ENCODE measurements at regions not wholly inside any gene's neighbourhood (a gene's known extent, or its start where the extent isn't known, plus 50 kb on each side); places are given as distances from the start of the nearest gene placed in this dataset.

GRCh38 chr11:70711095-70711910 is 313.0 kb downstream of the CTTN start:
- TF ChIP-seq, protein P1, sequence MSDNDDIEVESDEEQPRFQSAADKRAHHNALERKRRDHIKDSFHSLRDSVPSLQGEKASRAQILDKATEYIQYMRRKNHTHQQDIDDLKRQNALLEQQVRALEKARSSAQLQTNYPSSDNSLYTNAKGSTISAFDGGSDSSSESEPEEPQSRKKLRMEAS (IDR thresholded peaks at IDR 0.05) = no peak
- TF ChIP-seq GABPA (IDR thresholded peaks at IDR 0.05 in 1 of 2, conservative IDR thresholded peaks at IDR 0.05 in 1 of 2) (no peak), REST (IDR thresholded peaks at IDR 0.05) (no peak), HNF4A (conservative IDR thresholded peaks at IDR 0.05) (no peak), RXRA (IDR thresholded peaks at IDR 0.05) (no peak), EGR1 (IDR thresholded peaks at IDR 0.05; ENCODE audit: low read depth in 2 of 2) (no peak), RAD21 (IDR thresholded peaks at IDR 0.05) (no peak), TAF1 (conservative IDR thresholded peaks at IDR 0.05) (no peak), JUND (IDR thresholded peaks at IDR 0.05) (no peak), FOXA1 (IDR thresholded peaks at IDR 0.05) (no peak)
- Histone ChIP-seq H3K9ac (ENCODE audit: low read depth in 1 of 2, low read length in 2 of 2) (no peak overlapping the region), H3K4me1 (ENCODE audit: control insufficient read depth in 4 of 4, insufficient read depth in 4 of 4, low read length in 3 of 4) (no peaks in the 10 kb centered on the region), H3K4me3 (ENCODE audit: low read depth in 1 of 3, low read length in 3 of 3) (no peak overlapping the region), H3K27ac (ENCODE audit: low read depth in 1 of 2, low read length in 2 of 2) (no peak overlapping the region), H3K36me3 (ENCODE audit: control insufficient read depth in 4 of 4, insufficient read depth in 3 of 4, low read depth in 1 of 4, low read length in 3 of 4) (peaks cover 0 to 2% (median 0%) of the 10 kb centered on the region in 4 donors), H3K27me3 (ENCODE audit: control insufficient read depth in 4 of 4, insufficient read depth in 4 of 4, low read length in 3 of 4) (no peaks in the 10 kb centered on the region), H3K9me3 (ENCODE audit: control insufficient read depth in 4 of 4, low read length in 3 of 4) (no peaks in the 10 kb centered on the region)
- DNase-seq (ENCODE audit: low spot score) = no peak
- WGBS = 90% methylated on average over 30 of the region's 30 CpGs

DNA sequence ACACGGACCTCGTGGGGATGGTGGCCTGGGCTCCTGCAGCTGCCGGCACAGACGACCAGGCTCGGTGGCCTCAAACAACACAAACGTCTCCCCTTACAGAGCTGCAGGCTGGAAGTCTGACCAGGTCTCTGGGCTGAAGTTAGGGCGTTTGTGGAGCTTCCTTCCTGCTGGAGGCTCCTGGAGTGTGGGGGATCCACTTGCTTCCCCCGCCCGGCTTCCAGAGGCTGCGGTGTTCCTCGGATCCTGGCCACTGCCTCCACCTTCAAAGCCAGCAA is 313.5 kb downstream of the CTTN start:
- no peak overlapping the region for H3K4me3 ChIP-seq (ENCODE audit: low read depth in 1 of 3, low read length in 3 of 3)
- H3K27ac ChIP-seq (ENCODE audit: low read depth in 1 of 2, low read length in 2 of 2) = no peak overlapping the region
- H3K9ac ChIP-seq (ENCODE audit: low read depth in 1 of 2, low read length in 2 of 2) = no peak overlapping the region
- H3K36me3 ChIP-seq (ENCODE audit: control insufficient read depth in 4 of 4, insufficient read depth in 3 of 4, low read depth in 1 of 4, low read length in 3 of 4) = peaks cover 0 to 2% (median 0%) of the 10 kb centered on the region in 4 donors
- H3K9me3 ChIP-seq (ENCODE audit: control insufficient read depth in 4 of 4, low read length in 3 of 4) = no peaks in the 10 kb centered on the region
- no peaks in the 10 kb centered on the region for H3K4me1 ChIP-seq (ENCODE audit: control insufficient read depth in 4 of 4, insufficient read depth in 4 of 4, low read length in 3 of 4)
- no peak for TF ChIP-seq NR2F2 (IDR thresholded peaks at IDR 0.05)
- TF ChIP-seq, protein P2, sequence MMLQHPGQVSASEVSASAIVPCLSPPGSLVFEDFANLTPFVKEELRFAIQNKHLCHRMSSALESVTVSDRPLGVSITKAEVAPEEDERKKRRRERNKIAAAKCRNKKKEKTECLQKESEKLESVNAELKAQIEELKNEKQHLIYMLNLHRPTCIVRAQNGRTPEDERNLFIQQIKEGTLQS (IDR thresholded peaks at IDR 0.05) = no peak
- TF ChIP-seq REST (IDR thresholded peaks at IDR 0.05) = no peak
- TF ChIP-seq, protein P3, sequence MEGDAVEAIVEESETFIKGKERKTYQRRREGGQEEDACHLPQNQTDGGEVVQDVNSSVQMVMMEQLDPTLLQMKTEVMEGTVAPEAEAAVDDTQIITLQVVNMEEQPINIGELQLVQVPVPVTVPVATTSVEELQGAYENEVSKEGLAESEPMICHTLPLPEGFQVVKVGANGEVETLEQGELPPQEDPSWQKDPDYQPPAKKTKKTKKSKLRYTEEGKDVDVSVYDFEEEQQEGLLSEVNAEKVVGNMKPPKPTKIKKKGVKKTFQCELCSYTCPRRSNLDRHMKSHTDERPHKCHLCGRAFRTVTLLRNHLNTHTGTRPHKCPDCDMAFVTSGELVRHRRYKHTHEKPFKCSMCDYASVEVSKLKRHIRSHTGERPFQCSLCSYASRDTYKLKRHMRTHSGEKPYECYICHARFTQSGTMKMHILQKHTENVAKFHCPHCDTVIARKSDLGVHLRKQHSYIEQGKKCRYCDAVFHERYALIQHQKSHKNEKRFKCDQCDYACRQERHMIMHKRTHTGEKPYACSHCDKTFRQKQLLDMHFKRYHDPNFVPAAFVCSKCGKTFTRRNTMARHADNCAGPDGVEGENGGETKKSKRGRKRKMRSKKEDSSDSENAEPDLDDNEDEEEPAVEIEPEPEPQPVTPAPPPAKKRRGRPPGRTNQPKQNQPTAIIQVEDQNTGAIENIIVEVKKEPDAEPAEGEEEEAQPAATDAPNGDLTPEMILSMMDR (IDR thresholded peaks at IDR 0.05; ENCODE audit: low read depth, low read length, missing input control) = no peak
- TF ChIP-seq, protein P1 (IDR thresholded peaks at IDR 0.05) = no peak
- no peak for TF ChIP-seq JUND (IDR thresholded peaks at IDR 0.05)
- TF ChIP-seq SP1 (IDR thresholded peaks at IDR 0.05) = no peak
- no peaks in the 10 kb centered on the region for H3K27me3 ChIP-seq (ENCODE audit: control insufficient read depth in 4 of 4, insufficient read depth in 4 of 4, low read length in 3 of 4)
- DNase-seq (ENCODE audit: low spot score) = no peak
- 79% methylated on average over 11 of the region's 11 CpGs for WGBS

All from liver (tissue), 8 donors.